ENCODE measurements at regions not wholly inside any gene's neighbourhood (a gene's known extent, or its start where the extent isn't known, plus 50 kb on each side); places are given as distances from the start of the nearest gene placed in this dataset.

- CTCF ChIA-PET (ENCODE audit: low intra/inter-chr PET ratio, low total read pairs), result no interaction called here
- Histone ChIP-seq H3K4me3 (replicated peaks in 1 of 3; ENCODE audit: insufficient read depth in 1 of 3, low read depth in 2 of 3, low read length in 3 of 3) (no peak overlapping the region), H3K9ac (ENCODE audit: insufficient read depth, low read depth, low read length) (no peak overlapping the region), H2AFZ (ENCODE audit: low read length) (no peak overlapping the region), H3K36me3 (replicated peaks in 1 of 2; ENCODE audit: control insufficient read depth in 1 of 2, insufficient read depth in 2 of 2, low read length in 2 of 2) (no peaks in the 10 kb centered on the region), H3K4me1 (ENCODE audit: insufficient read depth, low read length) (no peaks in the 10 kb centered on the region), H3K9me3 (ENCODE audit: low read length) (peaks cover 79% of the 10 kb centered on the region), H3K27ac (ENCODE audit: extremely low read length, insufficient read depth, low read length) (no peak overlapping the region), H3K79me2 (ENCODE audit: insufficient read depth, low read length) (no peaks in the 10 kb centered on the region), H4K20me1 (ENCODE audit: insufficient read depth, low read length) (no peaks in the 10 kb centered on the region), H3K27me3 (ENCODE audit: control insufficient read depth in 1 of 2, insufficient read depth in 2 of 2, low read length in 2 of 2) (no peaks in the 10 kb centered on the region), H3K4me2 (ENCODE audit: low read depth, low read length) (no peak overlapping the region)
- intact Hi-C loops (cut with micrococcal nuclease; ENCODE audit: unreplicated experiment) (no loop called here), in situ Hi-C loops (cut with HindIII; ENCODE audit: extremely low pct_ligation_motif_present, low pct_unique_long_range_greater_than_20kb) (no loop called here)
- ATAC-seq, result no peak
- no TSS peak for BruUV-seq (replicated peaks)
- POLR2A ChIA-PET, result no interaction called here
- no peak for FAIRE-seq
- WGBS (ENCODE audit: low lambda C conversion rate), result 49% methylated on average over 6 of the region's 6 CpGs
- no peak for DNase-seq (ENCODE audit: low spot score)
- TF ChIP-seq RCOR2 (CRISPR knock-in tag; IDR thresholded peaks at IDR 0.05) (no peak), ATRX (CRISPR knock-in tag; IDR thresholded peaks at IDR 0.05; ENCODE audit: borderline replicate concordance) (no peak), CTCF (CRISPR knock-in tag; IDR thresholded peaks at IDR 0.05) (no peak), PAWR (CRISPR knock-in tag; IDR thresholded peaks at IDR 0.05; ENCODE audit: borderline replicate concordance) (no peak), MAZ (IDR thresholded peaks at IDR 0.05; ENCODE audit: borderline replicate concordance, low read depth, low read length) (no peak), MAZ (CRISPR knock-in tag; IDR thresholded peaks at IDR 0.05; ENCODE audit: low read depth) (no peak), ZBTB33 (CRISPR knock-in tag; IDR thresholded peaks at IDR 0.05) (peak; percentile 34; the same call in 1 of the 2 replicates)
These were observed 342.1 kb upstream of the GRM7 start for GRCh38 chr3:6518709-6519345.
